ENCODE measurements at regions not wholly inside any gene's neighbourhood (a gene's known extent, or its start where the extent isn't known, plus 50 kb on each side); places are given as distances from the start of the nearest gene placed in this dataset.

DNA sequence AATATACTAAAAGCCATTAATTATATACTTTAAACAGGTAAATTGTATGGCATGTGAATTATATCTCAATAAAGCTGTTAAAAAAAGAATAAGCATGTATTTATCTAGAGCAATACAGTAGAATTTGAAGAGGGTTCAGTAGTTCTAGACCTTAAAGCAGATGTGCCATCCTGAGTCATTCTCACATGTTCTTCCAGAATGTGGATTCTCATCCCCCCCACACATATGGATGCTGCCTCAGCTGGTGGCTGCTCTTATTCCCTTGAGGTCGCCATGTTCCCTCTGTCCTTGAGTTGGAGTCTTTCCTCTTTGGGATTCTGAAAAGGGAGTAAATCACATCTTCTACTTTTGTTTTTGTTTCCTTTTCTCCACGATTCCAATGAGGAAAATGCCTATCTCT, 321.3 kb downstream of the AEBP2 start:
- no peak for TF ChIP-seq CTCF (conservative IDR thresholded peaks at IDR 0.05 in 1 of 2, IDR thresholded peaks at IDR 0.05 in 1 of 2; ENCODE audit: extremely low read depth in 1 of 2, insufficient read depth in 1 of 2, low read depth in 1 of 2, low read length in 2 of 2)
- no peak for TF ChIP-seq EZH2 (IDR thresholded peaks at IDR 0.05; ENCODE audit: borderline replicate concordance, low read length)

Measured in mammary epithelial cell (primary cell).